Suppressor macrophage (primary cell): ENCODE measurements at regions not wholly inside any gene's neighbourhood (a gene's known extent, or its start where the extent isn't known, plus 50 kb on each side); places are given as distances from the start of the nearest gene placed in this dataset.

ENCODE experiments used
- DNase-seq, 4 experiments: peaks; one replicate each; pipeline ENCODE4 v3.0.0-alpha.2; 2020 to 2022

DNA sequence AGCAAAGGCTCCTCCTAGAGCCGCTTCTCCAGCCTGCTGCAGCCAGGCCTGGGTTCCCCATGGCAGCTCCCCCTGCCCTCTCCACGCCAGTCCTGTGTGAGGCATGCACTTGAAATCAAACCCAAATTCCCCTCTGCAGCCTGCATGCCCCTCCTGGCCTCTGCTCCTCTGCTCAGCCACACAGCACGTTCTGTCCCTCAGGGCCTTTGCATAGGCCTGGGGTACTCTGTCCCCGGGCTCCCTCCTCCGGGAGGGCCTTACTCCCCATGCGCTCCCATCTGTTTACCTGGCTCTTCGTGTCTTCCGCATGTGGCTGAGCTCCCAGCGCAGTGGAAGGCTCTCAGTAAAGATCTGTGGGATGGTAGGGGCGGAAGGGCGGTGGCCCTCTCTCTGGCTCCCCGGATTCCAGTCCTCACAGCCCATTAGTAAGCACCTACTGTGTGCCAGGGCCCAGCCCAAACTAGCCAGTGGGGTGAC is 203.5 kb upstream of the IER5L start:
- DNase-seq = no peak

DNA sequence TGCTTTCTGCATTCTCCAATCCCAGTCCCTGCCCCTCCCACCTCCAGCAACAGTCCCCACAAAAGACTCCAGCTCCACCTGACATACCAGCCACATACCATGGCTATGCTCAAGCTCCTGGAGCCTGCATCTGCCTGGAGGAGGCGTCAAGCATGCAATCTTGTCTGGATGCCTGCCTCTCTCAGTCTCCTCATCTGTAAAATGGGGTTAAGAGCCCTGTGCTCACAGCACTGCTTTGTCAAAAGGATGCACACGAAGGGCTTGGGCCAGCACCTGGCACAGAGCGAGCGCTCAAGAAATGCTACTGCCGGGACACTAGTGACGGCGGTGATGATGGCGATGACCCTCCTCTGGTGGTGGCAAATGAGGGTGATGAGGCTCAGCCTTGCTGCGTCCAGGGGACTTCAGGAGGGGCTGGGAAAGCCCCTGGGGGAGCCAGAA is 202.9 kb upstream of the IER5L start:
- no peak for DNase-seq

DNA sequence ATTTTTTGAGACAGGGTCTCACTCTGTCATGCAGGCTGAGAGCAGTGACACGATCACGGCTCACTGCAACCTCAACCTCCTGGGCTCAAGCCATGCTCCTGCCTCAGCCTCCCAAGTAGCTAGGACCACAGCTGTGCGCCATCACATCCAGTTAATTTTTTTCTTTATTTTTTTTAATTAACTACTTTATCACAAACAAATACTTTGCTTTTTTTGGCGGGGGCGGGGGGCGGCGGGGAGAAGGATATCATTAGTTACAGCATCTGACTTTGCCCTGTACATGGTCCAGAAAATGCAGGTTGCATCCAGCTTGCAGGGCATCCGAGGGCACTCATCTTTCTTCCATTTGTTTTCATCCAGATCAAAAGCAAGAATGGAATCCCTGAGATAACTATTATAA is 201.8 kb upstream of the IER5L start:
- no peak for DNase-seq

DNA sequence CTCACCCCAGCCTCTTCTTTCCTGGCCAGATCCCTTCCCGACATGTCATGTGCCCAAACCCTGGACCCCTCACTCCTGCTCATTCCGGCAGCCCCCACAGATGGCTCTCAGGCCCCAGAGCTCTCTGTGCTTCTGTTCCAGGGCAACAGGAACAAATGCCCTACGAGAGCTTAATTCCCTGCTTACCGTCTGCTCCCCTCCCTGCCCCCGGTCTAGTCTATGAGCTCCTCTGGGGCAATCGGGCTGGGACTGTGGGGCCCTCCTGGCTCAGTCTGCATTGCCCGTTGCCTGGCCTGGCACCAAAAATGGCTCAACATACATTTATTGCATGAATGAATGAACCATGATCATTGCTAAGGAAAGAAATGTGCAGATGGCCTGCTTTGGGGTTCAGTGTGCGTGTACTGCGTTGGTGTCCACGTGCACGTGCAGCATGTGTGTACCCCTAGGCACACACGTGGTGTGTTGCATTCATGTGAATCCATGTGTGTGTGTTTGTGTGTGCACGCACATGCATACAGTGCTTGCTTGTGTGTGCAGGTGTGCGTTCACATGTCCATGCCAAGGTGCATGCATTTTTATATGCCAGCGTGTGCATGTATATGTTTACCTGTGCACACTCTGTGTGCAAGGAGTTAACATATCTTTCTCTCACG is 201.2 kb upstream of the IER5L start:
- no peak for DNase-seq

DNA sequence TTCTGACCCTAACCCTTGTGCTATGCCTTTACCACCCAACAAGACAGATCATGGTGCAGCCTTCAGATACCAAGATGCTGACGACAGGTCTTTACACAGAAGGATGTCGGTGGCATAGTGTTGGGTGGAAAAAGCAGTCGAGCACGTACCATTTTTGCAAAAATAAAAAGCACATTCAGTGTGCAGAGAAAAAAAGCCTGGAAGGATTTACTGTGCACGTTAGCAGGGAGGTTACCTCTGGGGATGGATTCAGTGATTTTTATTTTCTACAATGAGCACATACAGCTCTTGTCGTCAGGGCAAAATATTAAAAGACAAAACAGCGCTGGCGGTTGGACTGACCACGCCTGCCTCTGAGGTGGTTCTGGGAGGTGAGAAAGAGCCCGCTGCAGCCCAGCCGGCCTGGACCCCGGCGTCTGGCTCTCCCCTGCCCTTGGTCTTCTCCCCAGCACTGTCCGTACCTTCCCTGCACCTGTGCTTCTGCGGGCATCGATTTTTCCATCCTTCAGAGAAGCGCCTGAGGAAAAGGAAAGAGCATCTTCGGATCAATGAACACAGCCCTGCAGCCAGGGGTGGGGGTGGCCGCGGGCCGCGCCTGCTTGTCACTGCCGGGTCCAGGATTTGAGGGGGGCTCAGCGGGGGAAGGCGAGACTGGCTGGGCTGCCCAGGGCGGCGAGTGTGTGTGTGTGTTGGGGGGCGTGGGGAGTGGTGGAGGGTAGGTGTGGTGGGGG is 200.0 kb upstream of the IER5L start:
- no peak for DNase-seq

DNA sequence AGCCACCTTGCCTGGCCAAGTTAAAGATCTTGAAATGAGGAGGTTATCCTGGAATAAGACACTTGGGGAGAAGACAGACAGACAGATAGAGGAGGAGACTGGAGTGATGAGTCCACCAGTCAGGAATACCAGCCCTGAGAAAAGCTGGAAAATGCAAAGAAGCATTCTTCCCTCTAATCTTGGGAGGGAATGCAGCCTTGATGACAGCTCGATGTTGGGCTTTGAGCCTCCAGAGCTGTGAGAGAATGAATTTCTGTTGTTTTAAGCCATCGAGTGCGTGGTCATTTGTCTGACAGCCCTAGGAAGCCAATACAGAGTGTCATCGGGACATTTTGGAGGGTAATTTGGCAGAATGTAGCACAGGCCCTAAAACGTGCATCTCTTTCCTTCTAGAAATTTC is 199.1 kb upstream of the IER5L start:
- DNase-seq = no peak

DNA sequence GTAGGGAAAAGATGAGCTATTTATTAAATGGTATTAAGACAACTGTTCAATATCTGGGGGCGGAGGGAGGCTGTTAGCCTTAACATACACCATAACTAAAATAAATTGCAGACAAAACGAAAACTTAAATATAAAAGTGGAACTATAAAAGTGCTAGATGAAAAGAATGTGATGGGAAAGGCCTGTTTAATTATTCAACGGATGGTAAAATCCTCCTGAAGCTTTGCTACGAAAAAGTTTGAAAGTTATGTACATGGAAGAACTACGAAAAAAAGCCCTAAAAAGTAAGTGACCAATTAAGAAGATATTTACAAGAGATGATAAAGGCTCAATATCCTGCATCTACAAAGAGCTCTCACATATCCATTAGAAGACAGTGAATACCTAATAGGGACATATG is 197.8 kb upstream of the IER5L start:
- DNase-seq = no peak

DNA sequence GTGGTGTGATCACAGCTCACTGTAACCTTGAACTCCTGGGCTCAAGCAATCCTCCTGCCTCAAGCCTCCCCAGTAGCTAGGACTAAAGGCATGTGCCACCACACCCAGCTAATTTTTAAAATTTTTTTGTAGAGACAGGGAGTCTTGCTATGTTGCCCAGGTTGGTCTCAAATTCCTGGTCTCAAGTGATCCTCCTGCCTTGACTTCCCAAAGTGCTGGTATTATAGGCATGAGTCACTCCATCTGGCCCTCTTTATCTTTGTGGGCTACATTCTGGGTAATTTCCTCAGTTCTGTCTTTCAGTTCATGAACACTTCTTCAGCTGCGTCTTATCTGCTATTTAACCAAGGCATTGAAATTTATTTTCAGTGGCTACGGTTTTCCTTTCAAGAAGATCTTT is 196.6 kb upstream of the IER5L start:
- DNase-seq = no peak

DNA sequence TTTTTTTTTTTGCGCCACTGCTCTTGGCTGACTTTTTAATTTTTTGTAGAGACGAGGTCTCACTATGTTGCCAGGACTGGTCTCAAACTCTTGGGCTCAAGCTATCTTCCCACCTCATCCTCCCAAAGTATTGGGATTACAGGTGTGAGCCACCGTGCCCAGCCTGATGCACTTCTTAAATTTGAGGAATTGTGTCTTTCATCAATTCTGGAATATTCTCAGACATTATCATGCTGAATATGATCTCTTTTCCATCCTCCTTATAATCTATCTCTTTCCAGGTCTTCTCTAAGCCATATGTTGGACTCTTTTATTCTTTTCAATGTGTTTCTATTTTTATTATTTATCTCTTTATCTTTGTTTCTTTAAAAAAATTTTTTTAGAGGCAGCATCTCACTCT is 196.2 kb upstream of the IER5L start:
- DNase-seq = no peak

DNA sequence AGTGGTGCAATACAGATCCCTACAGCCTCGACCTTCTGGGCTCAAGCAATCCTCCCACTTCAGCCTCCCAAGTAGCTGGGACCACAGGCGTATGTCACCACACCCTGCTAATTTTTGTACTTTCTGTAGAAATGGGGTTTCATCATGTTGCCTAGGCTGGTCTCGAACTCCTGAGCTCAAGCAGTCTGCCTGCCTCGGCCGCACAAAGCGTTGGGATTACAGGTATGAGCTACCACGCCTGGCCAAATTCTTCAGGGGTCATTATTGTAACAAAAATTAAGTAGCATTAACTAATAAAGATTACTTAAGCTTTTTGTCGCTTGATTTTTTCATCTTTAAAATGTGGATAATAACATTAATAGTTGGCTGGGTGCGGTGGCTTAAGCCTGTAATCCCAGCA is 195.3 kb upstream of the IER5L start:
- no peak for DNase-seq

DNA sequence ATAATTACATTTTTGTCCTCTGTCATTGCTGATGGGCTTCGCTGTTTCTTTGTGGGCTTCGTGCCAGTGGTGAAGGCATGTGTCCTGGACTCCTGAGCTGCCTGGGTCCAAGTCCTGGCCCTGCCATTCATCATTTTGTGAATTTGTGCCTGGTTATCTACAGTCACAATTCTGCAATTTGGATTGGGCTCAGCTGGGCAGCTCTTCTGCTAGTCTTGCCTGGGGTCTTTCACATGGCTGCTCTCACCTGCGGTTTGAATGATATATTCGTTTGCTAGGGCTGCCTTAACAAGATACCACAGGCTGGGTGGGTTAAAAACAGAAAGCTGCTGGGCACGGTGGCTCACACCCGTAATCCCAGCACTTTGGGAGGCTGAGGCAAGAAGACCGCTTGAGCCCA is 192.7 kb upstream of the IER5L start:
- no peak for DNase-seq

DNA sequence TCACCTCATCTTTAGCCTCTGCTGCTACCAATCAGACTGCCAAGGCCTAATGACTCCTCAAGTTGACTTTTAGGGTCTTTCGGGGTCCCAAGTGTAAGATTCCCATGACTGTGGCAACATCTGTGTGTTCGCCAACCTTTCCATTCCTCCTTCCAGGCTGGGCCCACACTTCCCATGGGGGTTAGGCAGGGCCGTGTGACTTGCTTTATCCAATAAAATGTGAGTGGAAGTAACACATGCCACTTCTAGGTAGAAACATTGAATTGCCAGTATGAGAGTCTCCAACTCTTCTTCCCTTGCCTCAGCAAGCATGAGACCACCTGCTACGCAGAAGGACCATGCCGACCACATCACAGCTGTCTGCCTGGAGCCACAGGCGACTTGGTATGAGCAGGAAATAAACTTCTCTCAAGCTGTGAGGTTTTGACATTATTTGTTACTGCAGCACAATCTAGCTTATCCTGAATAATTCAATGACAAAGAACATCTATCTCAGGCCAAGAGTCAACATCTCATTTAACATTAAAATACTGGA is 190.4 kb upstream of the IER5L start:
- DNase-seq = no peak

DNA sequence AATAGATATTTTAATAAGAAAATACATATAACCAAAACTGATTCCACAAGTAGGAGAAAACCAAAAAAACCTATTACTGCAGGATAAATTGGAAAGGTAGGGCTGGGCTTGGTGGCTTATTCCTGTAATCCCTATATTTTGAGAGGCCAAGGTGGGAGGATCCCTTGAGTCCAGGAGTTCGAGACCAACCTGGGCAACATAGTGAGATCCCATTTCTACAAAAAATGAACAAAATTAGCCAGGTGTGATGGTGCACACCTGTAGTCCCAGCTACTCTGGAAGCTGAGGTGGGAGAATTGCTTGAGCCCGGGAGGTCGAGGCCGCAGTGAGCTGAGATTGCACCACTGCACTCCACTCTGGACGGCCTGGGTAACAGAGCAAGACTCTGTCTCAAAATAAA is 189.2 kb upstream of the IER5L start:
- DNase-seq = no peak

DNA sequence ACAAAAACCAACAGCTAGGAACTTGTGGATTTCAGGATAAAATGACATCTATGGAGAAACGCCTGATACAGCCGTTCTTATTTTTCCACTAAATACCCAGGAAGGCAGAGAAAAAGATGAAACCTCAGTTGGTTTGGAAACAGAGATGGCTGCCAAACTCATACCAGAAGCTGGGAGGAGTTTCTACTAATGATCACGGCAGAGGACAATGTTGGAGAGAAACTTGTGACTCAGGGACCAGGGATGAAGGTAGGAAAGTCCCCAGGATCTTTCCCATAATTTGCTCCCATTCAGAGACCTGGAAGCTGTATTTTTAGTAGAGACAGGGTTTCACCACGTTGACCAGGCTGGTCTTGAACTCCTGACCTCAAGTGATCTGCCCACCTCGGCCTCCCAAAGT is 187.1 kb upstream of the IER5L start:
- DNase-seq = no peak

DNA sequence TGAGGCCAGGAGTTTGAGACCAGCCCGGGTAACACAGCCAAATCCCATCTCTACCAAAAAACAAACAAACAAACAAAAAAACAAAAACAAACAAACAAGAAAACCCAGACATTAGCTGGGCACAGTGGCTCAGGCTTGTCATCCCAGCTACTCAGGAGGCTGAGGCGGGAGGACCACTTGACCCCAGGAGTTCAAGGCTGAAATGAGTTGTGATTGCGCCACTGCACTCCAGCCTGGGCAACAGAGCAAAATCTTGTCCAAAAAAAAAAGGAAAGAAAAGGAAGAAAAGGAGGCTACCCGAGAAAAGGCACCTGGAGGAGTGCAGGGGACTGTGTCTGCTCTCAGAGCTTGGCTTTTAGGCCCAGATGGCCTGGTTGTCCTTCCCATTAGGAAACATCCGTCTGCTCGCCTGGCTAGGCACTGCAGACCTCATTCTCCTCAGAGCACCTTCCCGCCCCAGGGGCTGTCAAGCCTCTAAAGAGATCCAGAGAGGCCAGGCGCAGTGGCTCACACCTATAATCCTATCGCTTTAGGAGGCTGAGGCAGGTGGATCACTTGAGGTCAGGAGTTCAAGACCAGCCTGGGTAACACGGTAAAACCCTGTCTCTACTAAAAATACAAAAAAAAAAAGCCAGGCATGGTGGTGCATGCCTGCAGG is 185.3 kb upstream of the IER5L start:
- DNase-seq = no peak

DNA sequence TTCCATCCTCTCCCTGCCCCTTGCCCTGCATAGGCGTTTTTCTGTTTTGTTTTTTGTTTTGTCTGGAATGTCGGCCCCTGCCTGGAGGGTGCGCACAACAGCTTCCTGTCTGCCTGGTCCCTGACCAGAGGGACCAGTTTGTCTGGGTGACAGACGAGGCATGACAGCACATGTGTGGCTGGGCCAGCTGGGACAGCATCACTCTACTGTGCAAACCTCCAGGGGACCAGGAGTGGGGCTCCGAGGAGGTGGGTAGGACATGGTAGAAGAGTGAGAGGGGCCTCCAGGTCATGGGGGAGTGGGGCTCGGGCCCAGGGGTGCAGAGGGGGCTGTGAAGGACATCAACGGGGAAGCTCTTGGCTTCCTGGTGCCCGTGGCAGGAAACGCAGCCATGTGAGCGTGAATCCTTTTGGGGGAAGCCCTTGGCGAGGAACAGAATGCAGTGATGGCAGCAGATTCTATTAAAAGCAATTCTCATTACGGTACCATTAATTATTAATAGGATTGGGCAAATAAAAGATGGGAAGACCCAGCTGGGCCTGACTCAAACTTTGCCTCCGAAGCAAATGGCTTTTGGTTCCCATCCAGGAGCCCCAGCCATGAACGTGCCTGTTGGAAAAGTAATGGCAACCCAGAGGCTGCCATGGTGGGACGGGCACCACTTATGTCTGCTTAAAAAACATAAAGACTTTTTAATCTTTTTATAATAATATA is 184.4 kb upstream of the IER5L start:
- DNase-seq = no peak

DNA sequence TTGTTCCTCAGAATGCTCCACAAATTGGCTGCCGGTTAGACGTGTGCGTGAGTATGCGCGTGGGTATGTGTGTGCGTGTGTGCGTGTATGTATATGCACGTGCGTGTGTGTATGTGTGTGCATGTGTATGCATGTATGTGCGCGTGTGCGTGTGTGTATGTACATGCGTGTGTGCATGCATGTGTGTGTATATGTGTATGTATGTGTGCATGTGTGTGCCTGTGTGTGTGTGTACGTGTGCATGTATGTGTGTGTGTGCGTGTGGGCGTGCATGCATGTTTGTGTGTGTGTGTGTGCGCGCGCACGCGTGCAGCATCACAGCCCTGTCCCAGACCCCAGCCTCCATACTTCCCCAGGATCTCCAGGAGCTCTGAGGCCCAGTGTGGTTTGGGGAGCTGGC is 183.1 kb upstream of the IER5L start:
- DNase-seq = no peak

DNA sequence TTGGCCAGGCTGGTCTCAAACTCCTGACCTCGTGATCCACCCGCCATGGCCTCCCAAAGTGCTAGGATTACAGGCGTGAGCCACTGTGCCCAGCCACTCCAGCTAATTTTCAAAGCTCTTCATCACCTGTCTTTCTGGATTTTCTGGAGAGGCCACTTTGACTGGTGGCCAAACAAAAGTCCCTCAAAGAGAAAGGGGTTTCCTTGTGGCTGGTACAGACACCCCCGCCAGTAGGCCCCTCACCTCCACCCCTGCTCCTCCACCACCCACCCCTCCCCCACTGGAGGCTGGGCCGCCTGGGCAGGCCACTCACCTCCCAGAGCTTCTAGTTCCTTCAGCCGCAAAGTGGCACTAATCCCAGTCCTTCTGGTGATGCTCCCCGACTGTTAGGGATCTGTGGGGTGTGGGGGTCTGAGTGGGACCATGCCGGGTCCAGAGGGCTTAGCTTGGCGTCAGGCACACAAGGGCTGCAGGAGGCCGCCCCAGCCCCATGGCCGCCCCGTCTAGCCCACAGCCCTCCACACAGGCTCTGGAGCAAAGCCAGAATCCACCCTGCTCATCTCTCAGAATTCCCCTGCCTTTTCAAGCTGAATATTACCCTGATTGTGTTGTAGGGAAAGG is 182.0 kb upstream of the IER5L start:
- DNase-seq = no peak

DNA sequence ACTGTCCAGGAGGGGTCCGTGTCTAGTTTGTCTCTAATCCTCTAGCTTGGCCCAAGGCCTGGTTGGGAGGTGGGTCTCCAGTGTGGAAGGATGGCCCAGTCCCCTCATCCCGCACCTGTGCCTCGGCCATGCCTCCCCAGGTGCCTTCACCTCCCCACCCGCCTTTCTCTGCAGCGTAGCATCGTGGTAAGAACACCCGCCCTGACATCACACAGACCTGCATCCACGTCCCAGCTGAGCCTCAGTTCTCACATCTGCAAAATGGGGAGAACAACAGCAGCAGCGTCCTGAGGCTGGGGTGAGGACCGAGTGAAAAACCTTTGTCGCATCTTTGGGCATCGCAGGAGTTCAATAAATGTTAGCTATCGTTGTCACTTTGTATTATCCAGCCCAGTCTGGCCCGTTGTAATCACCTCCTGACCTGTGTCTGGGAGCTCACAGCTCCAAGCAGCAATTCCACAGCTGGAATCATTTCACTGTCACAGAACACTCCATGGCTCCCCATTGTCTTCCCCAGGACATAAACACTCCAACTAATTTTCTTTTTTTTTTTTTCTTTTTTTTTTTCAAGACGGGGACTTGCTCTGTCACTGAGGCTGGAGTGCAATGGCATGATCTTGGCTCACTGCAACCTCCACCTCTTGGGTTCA is 181.2 kb upstream of the IER5L start:
- no peak for DNase-seq

DNA sequence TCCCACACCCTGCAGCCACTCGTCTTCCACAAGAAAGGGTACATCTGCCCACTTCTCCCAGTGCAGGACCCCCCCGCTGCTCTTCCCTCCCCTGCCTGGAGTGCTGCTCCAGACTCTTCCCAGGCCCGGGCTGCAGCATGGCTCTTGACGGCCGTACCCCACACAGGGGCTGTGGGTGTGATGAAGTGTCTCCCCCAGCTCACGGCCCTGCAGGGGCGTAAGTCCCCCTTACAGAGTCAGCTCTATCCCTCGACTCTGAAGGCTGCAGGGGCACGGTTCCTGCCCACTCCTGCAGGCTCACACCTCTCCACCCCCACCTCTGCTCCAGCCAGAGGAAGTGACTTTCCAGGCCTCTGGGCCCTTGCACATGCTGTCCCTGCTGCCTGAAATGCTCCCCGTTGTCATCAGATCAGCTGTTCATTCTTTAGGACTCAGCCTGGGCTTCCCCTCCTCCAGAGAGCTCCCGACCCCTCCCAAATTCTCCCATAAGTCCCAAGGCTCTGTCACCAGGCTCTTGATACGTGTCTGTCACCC is 180.6 kb upstream of the IER5L start:
- DNase-seq = peak in 2 of 4 experiments; percentile 41 to 45

DNA sequence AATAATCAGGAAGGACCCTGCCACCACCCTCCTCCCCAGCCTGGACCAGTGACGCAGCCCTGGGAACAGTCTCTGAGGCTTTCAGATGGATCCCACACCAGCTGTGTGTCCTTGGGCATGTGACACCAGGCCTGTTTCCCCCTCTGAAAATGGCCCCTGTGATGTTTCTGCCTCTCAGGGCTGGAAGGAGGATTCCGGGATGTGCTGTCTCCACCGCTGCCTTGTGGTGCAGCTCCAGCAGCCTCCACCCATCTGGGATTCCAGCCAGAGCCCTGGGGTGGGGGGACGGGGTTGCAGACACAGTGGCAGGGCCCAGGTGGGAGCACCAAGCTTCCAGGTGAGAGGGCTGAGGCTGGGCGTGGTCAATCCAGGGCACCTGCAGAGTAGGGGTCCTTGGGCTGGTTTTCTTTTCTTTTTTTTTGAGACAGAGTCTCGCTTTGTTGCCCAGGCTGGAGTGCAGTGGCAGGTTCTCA is 179.7 kb upstream of the IER5L start:
- DNase-seq = no peak
